ENCODE measurements at regions not wholly inside any gene's neighbourhood (a gene's known extent, or its start where the extent isn't known, plus 50 kb on each side); places are given as distances from the start of the nearest gene placed in this dataset.

GRCh38 chr20:63070771-63071540 lies 64.2 kb upstream of the BHLHE23 start:
- H3K27ac ChIP-seq, result no peak overlapping the region
- TF ChIP-seq, protein P1, sequence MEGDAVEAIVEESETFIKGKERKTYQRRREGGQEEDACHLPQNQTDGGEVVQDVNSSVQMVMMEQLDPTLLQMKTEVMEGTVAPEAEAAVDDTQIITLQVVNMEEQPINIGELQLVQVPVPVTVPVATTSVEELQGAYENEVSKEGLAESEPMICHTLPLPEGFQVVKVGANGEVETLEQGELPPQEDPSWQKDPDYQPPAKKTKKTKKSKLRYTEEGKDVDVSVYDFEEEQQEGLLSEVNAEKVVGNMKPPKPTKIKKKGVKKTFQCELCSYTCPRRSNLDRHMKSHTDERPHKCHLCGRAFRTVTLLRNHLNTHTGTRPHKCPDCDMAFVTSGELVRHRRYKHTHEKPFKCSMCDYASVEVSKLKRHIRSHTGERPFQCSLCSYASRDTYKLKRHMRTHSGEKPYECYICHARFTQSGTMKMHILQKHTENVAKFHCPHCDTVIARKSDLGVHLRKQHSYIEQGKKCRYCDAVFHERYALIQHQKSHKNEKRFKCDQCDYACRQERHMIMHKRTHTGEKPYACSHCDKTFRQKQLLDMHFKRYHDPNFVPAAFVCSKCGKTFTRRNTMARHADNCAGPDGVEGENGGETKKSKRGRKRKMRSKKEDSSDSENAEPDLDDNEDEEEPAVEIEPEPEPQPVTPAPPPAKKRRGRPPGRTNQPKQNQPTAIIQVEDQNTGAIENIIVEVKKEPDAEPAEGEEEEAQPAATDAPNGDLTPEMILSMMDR (IDR thresholded peaks at IDR 0.05), result no peak
- no peak overlapping the region for H3K4me3 ChIP-seq
- DNase-seq (ENCODE audit: low spot score), result no peak

DNA sequence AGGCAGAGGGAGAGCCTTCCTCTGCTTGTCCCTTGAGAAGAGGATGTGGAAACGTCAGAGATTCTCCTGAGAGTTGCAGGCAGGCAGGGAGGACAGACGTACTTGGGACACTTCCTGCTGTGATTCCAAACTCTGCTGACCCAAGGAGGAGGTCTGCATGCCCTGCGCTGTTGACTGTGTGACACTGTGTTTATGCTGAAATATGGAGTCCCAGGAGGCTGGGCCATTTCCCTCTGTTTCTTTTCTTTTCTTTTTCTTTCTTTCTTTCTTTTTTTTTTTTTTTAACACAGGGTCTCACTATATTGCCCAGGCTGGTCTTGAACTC lies 63.5 kb upstream of the BHLHE23 start:
- no peak overlapping the region for H3K4me3 ChIP-seq
- DNase-seq (ENCODE audit: low spot score), result no peak
- TF ChIP-seq, protein P1 (IDR thresholded peaks at IDR 0.05), result no peak
- H3K27ac ChIP-seq, result no peak overlapping the region

DNA sequence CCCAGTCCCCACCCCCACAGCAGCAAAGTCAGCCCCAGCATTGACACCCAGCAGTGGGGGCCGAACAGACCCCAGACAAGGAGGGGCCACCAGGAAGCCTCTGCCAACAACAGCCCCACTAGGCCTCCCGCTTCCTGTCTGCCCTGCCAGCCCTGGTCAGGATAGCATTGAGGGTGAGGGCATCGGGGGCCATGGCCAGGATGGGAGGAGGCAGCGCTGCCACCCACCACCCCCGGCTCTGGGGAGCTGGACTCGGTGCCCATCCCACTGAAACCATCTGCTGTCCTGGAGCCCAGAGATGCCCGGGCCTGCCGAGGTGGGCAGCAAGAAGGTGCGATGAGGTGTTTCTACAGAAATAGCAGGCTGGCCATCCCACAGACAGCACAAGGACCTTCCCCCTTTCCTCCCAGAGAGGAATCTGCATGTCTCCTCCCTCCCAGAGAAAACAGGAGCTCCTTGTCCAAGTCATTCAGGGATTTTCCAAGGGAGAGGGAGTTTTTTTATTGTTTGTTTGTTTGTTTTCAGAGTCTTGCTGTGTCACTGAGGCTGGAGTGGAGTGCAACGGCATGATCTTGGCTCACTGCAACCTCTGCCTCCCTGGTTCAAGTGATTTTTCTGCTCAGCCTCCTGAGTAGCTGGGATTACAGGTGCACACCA lies 62.1 kb upstream of the BHLHE23 start:
- H3K27ac ChIP-seq, result no peak overlapping the region
- no peak for DNase-seq (ENCODE audit: low spot score)
- TF ChIP-seq, protein P1 (IDR thresholded peaks at IDR 0.05), result no peak
- no peak overlapping the region for H3K4me3 ChIP-seq

DNA sequence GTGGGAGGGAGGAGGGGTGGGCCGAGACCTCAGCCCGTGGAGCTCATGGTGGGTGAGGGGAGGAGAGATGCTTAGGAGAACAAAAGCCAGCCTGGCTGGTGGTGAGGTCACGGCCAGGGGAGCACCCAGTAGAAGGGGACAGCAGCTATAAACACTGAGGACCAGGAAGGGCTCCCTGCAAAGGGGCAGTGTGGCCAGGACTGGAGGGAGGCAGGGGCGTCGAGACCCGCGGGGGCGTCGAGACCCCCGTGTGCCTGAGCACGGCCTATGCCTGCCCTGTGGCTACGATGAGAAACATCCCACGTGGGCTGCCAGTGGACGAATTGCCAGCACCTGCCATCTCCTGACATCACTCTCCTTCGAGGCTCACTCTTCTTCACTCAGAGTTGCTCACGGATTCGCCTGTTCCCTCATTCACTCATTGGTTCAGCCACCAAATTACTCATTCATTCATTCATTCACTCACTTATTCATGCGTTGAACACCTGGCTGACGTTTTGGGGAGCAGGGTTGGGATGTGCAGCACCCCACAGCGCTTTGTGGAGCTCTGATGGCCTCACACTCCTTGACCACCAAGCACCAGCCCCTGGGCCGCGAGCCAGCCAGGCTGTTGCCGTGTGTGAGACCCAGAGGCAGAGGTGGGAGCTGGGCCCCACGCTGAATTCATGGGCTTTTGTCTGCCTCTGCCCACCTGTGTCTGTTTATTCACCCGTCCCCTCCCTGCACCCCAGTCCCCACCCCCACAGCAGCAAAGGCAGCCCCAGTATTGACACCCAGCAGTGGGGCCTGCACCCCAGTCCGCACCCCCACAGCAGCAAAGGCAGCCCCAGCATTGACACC lies 61.2 kb upstream of the BHLHE23 start:
- DNase-seq (ENCODE audit: low spot score), result no peak

GRCh38 chr20:63067266-63067635 lies 60.5 kb upstream of the BHLHE23 start:
- Histone ChIP-seq H3K27ac (no peak overlapping the region), H3K4me3 (no peak overlapping the region)
- no peak for DNase-seq (ENCODE audit: low spot score)
- TF ChIP-seq, protein P1 (IDR thresholded peaks at IDR 0.05), result no peak

More for the DNA sequence above, 61.2 kb upstream of the BHLHE23 start:
- no peak overlapping the region for H3K4me3 ChIP-seq
- TF ChIP-seq, protein P1 (IDR thresholded peaks at IDR 0.05), result no peak
- H3K27ac ChIP-seq, result no peak overlapping the region

DNA sequence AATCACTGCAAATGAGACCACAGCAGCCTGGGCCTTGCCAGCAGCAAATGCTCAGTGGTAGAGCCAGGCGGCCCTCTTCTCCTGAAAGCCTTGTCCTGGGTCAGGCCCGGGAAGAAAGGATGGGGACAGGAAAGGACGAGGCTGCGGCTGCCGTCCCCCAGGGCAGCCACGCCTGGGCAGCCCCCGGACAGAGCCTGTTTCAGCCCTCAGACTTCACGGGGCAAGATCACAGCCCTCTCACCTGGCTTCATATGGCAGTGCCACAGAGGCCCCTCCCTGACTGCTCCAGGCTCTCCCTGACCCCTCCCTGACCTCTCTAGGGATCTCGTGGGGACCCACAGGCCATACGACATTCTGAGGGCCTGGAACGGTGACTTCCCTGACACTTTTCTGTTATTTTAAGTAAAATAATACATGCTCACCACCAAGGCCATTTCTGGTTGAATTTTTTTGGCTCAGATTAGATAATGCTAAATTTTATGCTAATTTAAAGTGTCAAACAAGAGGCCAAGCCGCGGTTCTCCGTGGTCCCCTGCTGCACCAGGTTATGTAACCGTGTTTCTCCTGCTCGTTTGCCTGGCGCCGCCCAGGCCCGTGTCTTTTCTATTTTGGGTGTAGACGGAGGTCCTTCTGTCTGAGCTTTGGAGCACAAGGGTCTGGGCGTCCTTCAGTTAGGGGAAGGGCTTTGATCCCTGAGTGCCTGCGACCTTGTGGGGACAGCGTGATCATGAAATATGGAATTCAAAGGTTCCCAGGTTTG lies 59.9 kb upstream of the BHLHE23 start:
- Histone ChIP-seq H3K27ac (no peak overlapping the region), H3K4me3 (no peak overlapping the region)
- TF ChIP-seq, protein P1 (IDR thresholded peaks at IDR 0.05), result no peak
- DNase-seq (ENCODE audit: low spot score), result no peak
